ENCODE measurements at regions not wholly inside any gene's neighbourhood (a gene's known extent, or its start where the extent isn't known, plus 50 kb on each side); places are given as distances from the start of the nearest gene placed in this dataset.

DNA sequence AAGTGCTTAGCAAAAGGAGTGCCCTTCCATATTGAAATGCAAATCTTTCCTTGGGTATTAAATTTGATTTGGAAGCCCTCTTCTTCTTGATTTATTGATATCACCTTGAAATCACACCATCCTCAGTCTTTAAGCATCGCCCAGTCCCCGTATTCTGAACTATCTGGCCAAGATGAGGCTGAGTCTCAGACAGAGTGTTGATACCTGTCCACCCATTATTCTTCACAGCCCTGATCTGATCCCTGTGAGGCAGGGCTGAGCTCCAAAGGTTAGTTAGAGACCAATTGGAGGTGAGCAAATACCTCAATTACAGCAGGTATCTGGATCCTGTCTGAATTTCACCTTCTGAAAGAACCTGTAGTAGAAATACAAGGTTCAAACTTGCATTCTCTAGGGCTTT is 326.3 kb downstream of the FAT3 start:
- TF ChIP-seq, protein P1, sequence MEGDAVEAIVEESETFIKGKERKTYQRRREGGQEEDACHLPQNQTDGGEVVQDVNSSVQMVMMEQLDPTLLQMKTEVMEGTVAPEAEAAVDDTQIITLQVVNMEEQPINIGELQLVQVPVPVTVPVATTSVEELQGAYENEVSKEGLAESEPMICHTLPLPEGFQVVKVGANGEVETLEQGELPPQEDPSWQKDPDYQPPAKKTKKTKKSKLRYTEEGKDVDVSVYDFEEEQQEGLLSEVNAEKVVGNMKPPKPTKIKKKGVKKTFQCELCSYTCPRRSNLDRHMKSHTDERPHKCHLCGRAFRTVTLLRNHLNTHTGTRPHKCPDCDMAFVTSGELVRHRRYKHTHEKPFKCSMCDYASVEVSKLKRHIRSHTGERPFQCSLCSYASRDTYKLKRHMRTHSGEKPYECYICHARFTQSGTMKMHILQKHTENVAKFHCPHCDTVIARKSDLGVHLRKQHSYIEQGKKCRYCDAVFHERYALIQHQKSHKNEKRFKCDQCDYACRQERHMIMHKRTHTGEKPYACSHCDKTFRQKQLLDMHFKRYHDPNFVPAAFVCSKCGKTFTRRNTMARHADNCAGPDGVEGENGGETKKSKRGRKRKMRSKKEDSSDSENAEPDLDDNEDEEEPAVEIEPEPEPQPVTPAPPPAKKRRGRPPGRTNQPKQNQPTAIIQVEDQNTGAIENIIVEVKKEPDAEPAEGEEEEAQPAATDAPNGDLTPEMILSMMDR (IDR thresholded peaks at IDR 0.05), result no peak
- Histone ChIP-seq H3K9me3 (ENCODE audit: control insufficient read depth, insufficient read depth, low read length) (no peaks in the 10 kb centered on the region), H3K4me1 (ENCODE audit: control insufficient read depth, insufficient read depth, low read length) (no peaks in the 10 kb centered on the region), H3K27me3 (ENCODE audit: control insufficient read depth, insufficient read depth, low read length) (no peaks in the 10 kb centered on the region), H3K4me3 (ENCODE audit: low read length) (no peak overlapping the region), H3K36me3 (ENCODE audit: control insufficient read depth, insufficient read depth, low read length) (no peaks in the 10 kb centered on the region), H3K27ac (ENCODE audit: low read length) (no peak overlapping the region)
- ATAC-seq, result no peak
- no peaks in the 10 kb centered on the region for H3K27me3 Mint-ChIP-seq (ENCODE audit: low read depth in 2 of 2)
- no peaks in the 10 kb centered on the region for H3K4me1 Mint-ChIP-seq
- peaks cover 0 to 2% of the 10 kb centered on the region in 2 donors for H3K9me3 Mint-ChIP-seq
- H3K36me3 Mint-ChIP-seq, result no peaks in the 10 kb centered on the region
- intact Hi-C loops (cut with micrococcal nuclease), result no loop called here
- no peak overlapping the region for H3K4me3 Mint-ChIP-seq
- 100% methylated on average over 2 of the region's 2 CpGs for WGBS (ENCODE audit: insufficient coverage)
- no peak overlapping the region for H3K27ac Mint-ChIP-seq
- no peak for DNase-seq

DNA sequence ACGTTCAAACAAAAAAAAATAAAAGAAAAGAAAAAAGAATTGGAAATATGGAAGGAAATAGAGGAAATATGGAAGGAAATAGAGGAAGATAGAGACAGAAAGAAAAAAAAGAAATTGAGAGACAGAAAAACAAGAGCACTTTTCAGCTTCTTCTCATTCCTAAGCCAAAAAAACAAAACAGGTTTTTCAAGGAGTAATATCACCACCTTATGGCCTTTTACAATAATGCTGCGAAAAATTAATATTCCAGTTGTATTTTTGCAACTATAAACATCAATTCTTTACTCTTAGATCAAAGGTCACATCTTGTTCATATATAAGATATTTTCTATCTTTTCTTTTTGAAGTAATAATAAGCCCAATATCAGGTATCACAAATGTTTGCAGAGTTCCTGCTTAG is 328.3 kb downstream of the FAT3 start:
- 85% methylated on average over 1 of the region's 2 CpGs for WGBS (ENCODE audit: insufficient coverage)

DNA sequence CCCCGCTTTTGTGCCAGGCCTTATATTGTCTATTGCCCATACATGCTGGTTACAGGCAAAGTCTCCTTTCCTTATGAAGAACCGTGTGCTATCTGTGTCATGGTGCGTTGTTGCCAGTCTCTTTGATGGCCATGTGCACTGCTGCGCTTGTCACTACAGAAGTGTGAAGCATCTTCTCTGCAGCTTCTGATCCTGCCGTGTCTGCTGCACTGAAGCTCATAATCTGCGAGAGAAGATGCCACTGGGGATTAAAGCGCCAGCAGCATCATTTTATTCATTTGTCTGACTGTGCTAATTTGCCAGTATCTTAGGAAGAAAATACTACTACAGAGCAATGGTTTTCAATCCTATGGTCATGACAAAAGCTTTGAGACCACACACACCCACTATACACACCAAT is 330.1 kb downstream of the FAT3 start:
- Mint-ChIP-seq H3K36me3 (no peaks in the 10 kb centered on the region), H3K4me1 (no peaks in the 10 kb centered on the region), H3K27me3 (ENCODE audit: low read depth in 2 of 2) (no peaks in the 10 kb centered on the region), H3K4me3 (no peak overlapping the region), H3K9me3 (peaks cover 0 to 2% of the 10 kb centered on the region in 2 donors), H3K27ac (no peak overlapping the region)
- intact Hi-C loops (cut with micrococcal nuclease), result no loop called here
- H3K4me1 ChIP-seq (ENCODE audit: control insufficient read depth, insufficient read depth, low read length), result no peaks in the 10 kb centered on the region
- TF ChIP-seq, protein P1 (IDR thresholded peaks at IDR 0.05), result no peak
- no peak for DNase-seq
- H3K36me3 ChIP-seq (ENCODE audit: control insufficient read depth, insufficient read depth, low read length), result no peaks in the 10 kb centered on the region
- H3K27ac ChIP-seq (ENCODE audit: low read length), result no peak overlapping the region
- 94% methylated on average over 7 of the region's 7 CpGs for WGBS (ENCODE audit: insufficient coverage)
- H3K4me3 ChIP-seq (ENCODE audit: low read length), result no peak overlapping the region
- no peaks in the 10 kb centered on the region for H3K9me3 ChIP-seq (ENCODE audit: control insufficient read depth, insufficient read depth, low read length)
- ATAC-seq, result no peak
- H3K27me3 ChIP-seq (ENCODE audit: control insufficient read depth, insufficient read depth, low read length), result no peaks in the 10 kb centered on the region

More for the DNA sequence above, 328.3 kb downstream of the FAT3 start:
- Histone ChIP-seq H3K27ac (ENCODE audit: low read length) (no peak overlapping the region), H3K9me3 (ENCODE audit: control insufficient read depth, insufficient read depth, low read length) (no peaks in the 10 kb centered on the region), H3K36me3 (ENCODE audit: control insufficient read depth, insufficient read depth, low read length) (no peaks in the 10 kb centered on the region), H3K27me3 (ENCODE audit: control insufficient read depth, insufficient read depth, low read length) (no peaks in the 10 kb centered on the region), H3K4me1 (ENCODE audit: control insufficient read depth, insufficient read depth, low read length) (no peaks in the 10 kb centered on the region), H3K4me3 (ENCODE audit: low read length) (no peak overlapping the region)
- no peak overlapping the region for H3K4me3 Mint-ChIP-seq
- H3K36me3 Mint-ChIP-seq, result no peaks in the 10 kb centered on the region
- TF ChIP-seq, protein P1 (IDR thresholded peaks at IDR 0.05), result no peak
- no peaks in the 10 kb centered on the region for H3K4me1 Mint-ChIP-seq
- intact Hi-C loops (cut with micrococcal nuclease), result no loop called here
- no peak overlapping the region for H3K27ac Mint-ChIP-seq
- ATAC-seq (no peak), DNase-seq (no peak)
- H3K9me3 Mint-ChIP-seq, result peaks cover 0 to 2% of the 10 kb centered on the region in 2 donors
- no peaks in the 10 kb centered on the region for H3K27me3 Mint-ChIP-seq (ENCODE audit: low read depth in 2 of 2)

DNA sequence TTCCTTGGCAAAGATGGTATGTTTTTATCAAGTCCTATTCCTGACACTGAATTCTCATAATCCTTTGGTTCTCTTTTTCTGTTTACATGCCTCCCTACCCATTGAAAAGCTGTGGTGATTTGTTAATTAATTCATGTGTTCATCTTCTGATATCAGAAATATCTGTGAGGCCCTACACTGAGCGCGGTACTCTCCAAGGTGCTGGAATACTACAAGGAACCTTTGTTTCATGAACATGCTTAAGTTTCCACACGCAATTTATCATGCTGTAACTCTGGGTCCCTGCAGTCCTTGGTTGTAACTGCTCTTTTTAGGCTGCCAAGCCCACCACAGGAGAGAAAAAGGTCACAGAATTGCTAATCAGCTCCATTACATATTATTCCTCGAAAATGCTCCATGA is 331.8 kb downstream of the FAT3 start:
- Histone ChIP-seq H3K4me1 (ENCODE audit: control insufficient read depth, insufficient read depth, low read length) (no peaks in the 10 kb centered on the region), H3K9me3 (ENCODE audit: control insufficient read depth, insufficient read depth, low read length) (no peaks in the 10 kb centered on the region), H3K4me3 (ENCODE audit: low read length) (no peak overlapping the region), H3K27me3 (ENCODE audit: control insufficient read depth, insufficient read depth, low read length) (no peaks in the 10 kb centered on the region), H3K27ac (ENCODE audit: low read length) (no peak overlapping the region), H3K36me3 (ENCODE audit: control insufficient read depth, insufficient read depth, low read length) (no peaks in the 10 kb centered on the region)
- Mint-ChIP-seq H3K27ac (no peak overlapping the region), H3K9me3 (no peaks in the 10 kb centered on the region), H3K27me3 (ENCODE audit: low read depth in 2 of 2) (no peaks in the 10 kb centered on the region), H3K4me3 (no peak overlapping the region), H3K36me3 (no peaks in the 10 kb centered on the region), H3K4me1 (no peaks in the 10 kb centered on the region)
- WGBS (ENCODE audit: insufficient coverage), result 69% methylated on average over 4 of the region's 4 CpGs
- ATAC-seq (no peak), DNase-seq (no peak)
- intact Hi-C loops (cut with micrococcal nuclease), result no loop called here
- TF ChIP-seq, protein P1 (IDR thresholded peaks at IDR 0.05), result no peak
